Upper lobe of left lung (tissue), 6 donors: ENCODE measurements at regions not wholly inside any gene's neighbourhood (a gene's known extent, or its start where the extent isn't known, plus 50 kb on each side); places are given as distances from the start of the nearest gene placed in this dataset.

Source experiments
- ATAC-seq, 2 donors: fragments of 200-7000 bp; cut with Tn5 transposase; one replicate each; pipeline ENCODE4 v1.9.1; 2022; ENCODE audit warnings: mild to moderate bottlenecking in 2 of 2, moderate library complexity in 2 of 2; ENCODE audit not compliant: low FRiP score in 2 of 2
- DNase-seq, 2 donors: peaks; one replicate each; pipeline ENCODE4 v3.0.0-alpha.2; 2019 to 2020
- H3K27ac ChIP-seq, 4 donors: fragments of 200-600 bp; sonication (generic); one replicate each; pipeline ENCODE4 v1.5.1; 2016 to 2019
- H3K27me3 ChIP-seq, 4 donors: fragments of 200-600 bp; sonication (generic); one replicate each; pipeline ENCODE4 v1.5.1; 2017 to 2019
- H3K36me3 ChIP-seq, 4 donors: fragments of 200-600 bp; sonication (generic); one replicate each; pipeline ENCODE4 v1.5.1; 2016 to 2019
- H3K4me1 ChIP-seq, 4 donors: fragments of 200-600 bp; sonication (generic); one replicate each; pipeline ENCODE4 v1.5.1; 2018 to 2019
- H3K4me3 ChIP-seq, 4 donors: fragments of 200-600 bp; sonication (generic); one replicate each; pipeline ENCODE4 v1.5.1; 2017 to 2019; ENCODE audit warnings: mild to moderate bottlenecking in 2 of 4, moderate library complexity in 1 of 4
- H3K9me3 ChIP-seq, 4 donors: fragments of 200-600 bp; sonication (generic); one replicate each; pipeline ENCODE4 v1.5.1; 2018 to 2019
- CTCF ChIP-seq, 6 experiments: fragments of 450-650 bp in 4 of 6; fragments of 200-600 bp in 2 of 6; sonication (generic) in 2 of 6; IDR thresholded peaks; one replicate each; pipeline ENCODE4 v1.5.1; 2016 to 2019; ENCODE audit warnings: antibody characterized with exemption in 6 of 6
- EP300 ChIP-seq, 4 donors: sonication (generic); formaldehyde crosslinking; IDR thresholded peaks; one replicate each; pipeline ENCODE4 v1.5.1; 2017; ENCODE audit warnings: antibody characterized with exemption in 4 of 4, control low read depth in 2 of 4
- POLR2A ChIP-seq, 4 donors: fragments of 450-650 bp; IDR thresholded peaks; one replicate each; pipeline ENCODE4 v1.5.1; 2016 to 2017; ENCODE audit warnings: antibody characterized with exemption in 4 of 4, mild to moderate bottlenecking in 2 of 4
- POLR2AphosphoS5 ChIP-seq, 2 donors: sonication (generic); formaldehyde crosslinking; IDR thresholded peaks; one replicate each; pipeline ENCODE4 v1.5.1; 2017; ENCODE audit warnings: antibody characterized with exemption in 2 of 2
- WGBS, 2 donors: methylation state at CpG; one replicate each; pipeline ENCODE4 v1.1.5; 2017 to 2018; 5-methylcytosine and 5-hydroxymethylcytosine counted together
- donor health status: DM: no; HTN: no; CAD: no; lungs with moderate emphysema.
- donor health status: DM: no; HTN: yes; CAD: no; lungs with severe emphysema.

- Histone ChIP-seq H3K27me3 (no peaks in the 10 kb centered on the region), H3K9me3 (no peaks in the 10 kb centered on the region), H3K4me1 (peaks cover 0 to 9% (median 5%) of the 10 kb centered on the region in 4 donors), H3K36me3 (no peaks in the 10 kb centered on the region), H3K4me3 (no peak overlapping the region), H3K27ac (no peak overlapping the region)
- 64 to 67% methylated on average over 3 of the region's 3 CpGs for WGBS, 2 donors
- TF ChIP-seq POLR2A (IDR thresholded peaks at IDR 0.05) (no peak), EP300 (IDR thresholded peaks at IDR 0.05) (no peak), CTCF (IDR thresholded peaks at IDR 0.05) (no peak), POLR2AphosphoS5 (IDR thresholded peaks at IDR 0.05) (no peak)
- DNase-seq = no peak
- no peak for ATAC-seq
Observed at GRCh38 chr15:70167155-70167554, 69.4 kb upstream of the TLE3 start.

GRCh38 chr15:70166506-70167087 is 68.9 kb upstream of the TLE3 start:
- Histone ChIP-seq H3K4me3 (no peak overlapping the region), H3K4me1 (peaks cover 0 to 9% (median 5%) of the 10 kb centered on the region in 4 donors), H3K9me3 (no peaks in the 10 kb centered on the region), H3K36me3 (no peaks in the 10 kb centered on the region), H3K27me3 (no peaks in the 10 kb centered on the region), H3K27ac (no peak overlapping the region)
- WGBS, 2 donors = 89% methylated on average over 13 of the region's 13 CpGs
- DNase-seq = no peak
- ATAC-seq = no peak
- no peak for TF ChIP-seq EP300 (IDR thresholded peaks at IDR 0.05)
- TF ChIP-seq CTCF (IDR thresholded peaks at IDR 0.05) = no peak
- no peak for TF ChIP-seq POLR2A (IDR thresholded peaks at IDR 0.05)
- TF ChIP-seq POLR2AphosphoS5 (IDR thresholded peaks at IDR 0.05) = no peak

GRCh38 chr15:70165716-70166284 is 68.1 kb upstream of the TLE3 start:
- DNase-seq = no peak
- TF ChIP-seq EP300 (IDR thresholded peaks at IDR 0.05) (no peak), CTCF (IDR thresholded peaks at IDR 0.05) (no peak), POLR2AphosphoS5 (IDR thresholded peaks at IDR 0.05) (no peak), POLR2A (IDR thresholded peaks at IDR 0.05) (no peak)
- no peak overlapping the region for H3K27ac ChIP-seq
- H3K36me3 ChIP-seq = no peaks in the 10 kb centered on the region
- no peak overlapping the region for H3K4me3 ChIP-seq
- WGBS, 2 donors = 43 to 57% methylated on average over 7 to 10 of the region's 10 CpGs
- no peaks in the 10 kb centered on the region for H3K27me3 ChIP-seq
- no peaks in the 10 kb centered on the region for H3K9me3 ChIP-seq
- H3K4me1 ChIP-seq = peaks cover 3 to 12% (median 6%) of the 10 kb centered on the region in 4 donors
- peak in 1 of 2 donors; percentile 49 for ATAC-seq

- no peak overlapping the region for H3K27ac ChIP-seq
- no peaks in the 10 kb centered on the region for H3K36me3 ChIP-seq
- H3K4me3 ChIP-seq = no peak overlapping the region
- WGBS, 2 donors = 90% methylated on average over 11 to 15 of the region's 15 CpGs
- no peaks in the 10 kb centered on the region for H3K9me3 ChIP-seq
- H3K4me1 ChIP-seq = peaks cover 3 to 16% (median 7%) of the 10 kb centered on the region in 4 donors
- DNase-seq (no peak), ATAC-seq (no peak)
- no peaks in the 10 kb centered on the region for H3K27me3 ChIP-seq
- TF ChIP-seq POLR2AphosphoS5 (IDR thresholded peaks at IDR 0.05) = no peak
- no peak for TF ChIP-seq POLR2A (IDR thresholded peaks at IDR 0.05)
- no peak for TF ChIP-seq CTCF (IDR thresholded peaks at IDR 0.05)
- no peak for TF ChIP-seq EP300 (IDR thresholded peaks at IDR 0.05)
Observed at GRCh38 chr15:70164910-70165715, 67.4 kb upstream of the TLE3 start.
